ENCODE measurements at regions not wholly inside any gene's neighbourhood (a gene's known extent, or its start where the extent isn't known, plus 50 kb on each side); places are given as distances from the start of the nearest gene placed in this dataset.

DNA sequence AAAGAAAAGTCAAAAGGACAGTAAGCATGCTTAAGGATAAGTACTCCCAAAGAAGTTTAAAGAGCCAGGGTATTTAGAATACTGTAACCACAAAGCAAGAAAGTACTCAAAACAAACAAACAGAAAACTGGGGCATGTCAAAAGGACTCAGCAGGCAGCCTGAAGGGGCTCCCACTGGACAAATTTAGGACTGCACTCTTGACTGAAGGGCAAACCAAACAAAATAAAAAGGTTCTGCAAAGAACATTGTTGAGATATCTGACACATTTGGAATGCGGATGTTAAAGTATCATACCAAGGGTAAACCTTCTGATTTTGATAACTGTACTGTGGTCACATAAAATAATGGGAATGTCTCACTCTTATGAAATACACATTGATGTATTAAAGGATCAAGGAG is 157.4 kb downstream of the TNFSF13B start:
- ChIA-PET POLR2A (no interaction called here), CTCF (no interaction called here)
- no peak for TF ChIP-seq CTBP1 (IDR thresholded peaks at IDR 0.05; ENCODE audit: borderline replicate concordance)
- TF ChIP-seq SP1 (IDR thresholded peaks at IDR 0.05) = no peak
- no peak for TF ChIP-seq LEF1 (IDR thresholded peaks at IDR 0.05; ENCODE audit: borderline replicate concordance)
- TF ChIP-seq TARDBP (IDR thresholded peaks at IDR 0.05) = no peak
- TF ChIP-seq FOXM1 (IDR thresholded peaks at IDR 0.05; ENCODE audit: borderline replicate concordance) = no peak
- TF ChIP-seq NFRKB (IDR thresholded peaks at IDR 0.05) = no peak
- TF ChIP-seq FOXA1 (IDR thresholded peaks at IDR 0.05) = no peak
- no peak for TF ChIP-seq ELF4 (IDR thresholded peaks at IDR 0.05)
- TF ChIP-seq L3MBTL2 (conservative IDR thresholded peaks at IDR 0.05) = no peak
- no peak for TF ChIP-seq FOXK2 (IDR thresholded peaks at IDR 0.05)
- no peak for TF ChIP-seq HDGF (IDR thresholded peaks at IDR 0.05; ENCODE audit: borderline replicate concordance)
- no peak for DNase-seq (ENCODE audit: extremely low spot score)

DNA sequence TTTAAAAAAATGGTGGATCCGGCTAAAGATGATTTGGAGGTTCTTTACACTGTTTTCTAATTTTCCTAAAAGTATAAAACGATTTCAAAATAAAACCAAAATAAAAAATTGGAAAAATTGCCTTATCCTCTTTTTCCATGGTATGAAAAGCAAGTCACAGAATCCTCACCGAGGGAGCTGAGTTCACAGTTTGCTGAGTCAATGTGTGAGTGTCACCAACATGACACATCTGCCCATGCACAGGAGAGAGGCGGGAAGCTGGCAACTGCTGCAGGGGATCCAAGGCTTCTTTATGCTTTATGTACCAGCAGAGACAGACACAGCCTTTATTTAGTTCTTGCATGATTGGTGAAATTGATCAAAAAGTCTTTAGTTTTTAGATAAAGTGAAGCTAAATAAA is 157.8 kb downstream of the TNFSF13B start:
- ChIA-PET POLR2A (no interaction called here), CTCF (no interaction called here)
- DNase-seq (ENCODE audit: extremely low spot score) = no peak
- no peak for TF ChIP-seq ELF4 (IDR thresholded peaks at IDR 0.05)
- no peak for TF ChIP-seq BHLHE40 (IDR thresholded peaks at IDR 0.05; ENCODE audit: borderline replicate concordance)
- no peak for TF ChIP-seq SP1 (IDR thresholded peaks at IDR 0.05)
- TF ChIP-seq LEF1 (IDR thresholded peaks at IDR 0.05; ENCODE audit: borderline replicate concordance) = no peak
- no peak for TF ChIP-seq L3MBTL2 (conservative IDR thresholded peaks at IDR 0.05)
- no peak for TF ChIP-seq FOXK2 (IDR thresholded peaks at IDR 0.05)
- TF ChIP-seq CTBP1 (IDR thresholded peaks at IDR 0.05; ENCODE audit: borderline replicate concordance) = no peak
- no peak for TF ChIP-seq TARDBP (IDR thresholded peaks at IDR 0.05)
- TF ChIP-seq NFRKB (IDR thresholded peaks at IDR 0.05) = no peak
- no peak for TF ChIP-seq SUZ12 (IDR thresholded peaks at IDR 0.05)
- no peak for TF ChIP-seq ZNF384 (IDR thresholded peaks at IDR 0.05)
- TF ChIP-seq, protein P1, sequence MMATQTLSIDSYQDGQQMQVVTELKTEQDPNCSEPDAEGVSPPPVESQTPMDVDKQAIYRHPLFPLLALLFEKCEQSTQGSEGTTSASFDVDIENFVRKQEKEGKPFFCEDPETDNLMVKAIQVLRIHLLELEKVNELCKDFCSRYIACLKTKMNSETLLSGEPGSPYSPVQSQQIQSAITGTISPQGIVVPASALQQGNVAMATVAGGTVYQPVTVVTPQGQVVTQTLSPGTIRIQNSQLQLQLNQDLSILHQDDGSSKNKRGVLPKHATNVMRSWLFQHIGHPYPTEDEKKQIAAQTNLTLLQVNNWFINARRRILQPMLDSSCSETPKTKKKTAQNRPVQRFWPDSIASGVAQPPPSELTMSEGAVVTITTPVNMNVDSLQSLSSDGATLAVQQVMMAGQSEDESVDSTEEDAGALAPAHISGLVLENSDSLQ (IDR thresholded peaks at IDR 0.05) = no peak
- TF ChIP-seq FOXM1 (IDR thresholded peaks at IDR 0.05; ENCODE audit: borderline replicate concordance) = no peak
- no peak for TF ChIP-seq ARNT (IDR thresholded peaks at IDR 0.05)
- TF ChIP-seq FOXA1 (IDR thresholded peaks at IDR 0.05) = no peak
- TF ChIP-seq HDGF (IDR thresholded peaks at IDR 0.05; ENCODE audit: borderline replicate concordance) = no peak

DNA sequence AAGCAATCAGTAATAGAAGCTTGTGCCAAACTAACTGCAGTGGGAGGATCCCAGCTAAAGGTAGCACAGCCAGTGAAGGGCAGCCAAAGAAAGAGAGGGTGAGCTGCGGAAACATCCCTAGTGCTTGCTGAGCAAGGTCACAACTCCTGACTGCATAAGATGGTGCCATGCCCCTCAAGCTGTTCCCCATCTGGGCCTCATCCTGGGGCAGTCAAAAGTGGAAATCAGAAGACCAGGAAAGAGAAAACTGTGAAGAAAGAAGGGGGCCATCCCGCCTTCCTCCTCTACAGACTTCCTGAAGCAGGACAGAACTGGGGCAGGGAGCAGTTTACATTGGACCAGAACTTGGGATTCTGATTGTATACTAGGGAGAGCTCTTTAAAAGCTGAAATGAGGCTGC is 159.2 kb downstream of the TNFSF13B start:
- no peak for TF ChIP-seq SUZ12 (IDR thresholded peaks at IDR 0.05)
- TF ChIP-seq, protein P1 (IDR thresholded peaks at IDR 0.05) = no peak
- TF ChIP-seq CTBP1 (IDR thresholded peaks at IDR 0.05; ENCODE audit: borderline replicate concordance) = no peak
- no peak for TF ChIP-seq L3MBTL2 (conservative IDR thresholded peaks at IDR 0.05)
- TF ChIP-seq TARDBP (IDR thresholded peaks at IDR 0.05) = no peak
- TF ChIP-seq SP1 (IDR thresholded peaks at IDR 0.05) = no peak
- no peak for TF ChIP-seq FOXA1 (IDR thresholded peaks at IDR 0.05)
- no peak for TF ChIP-seq ZNF384 (IDR thresholded peaks at IDR 0.05)
- TF ChIP-seq HDGF (IDR thresholded peaks at IDR 0.05; ENCODE audit: borderline replicate concordance) = no peak
- no peak for TF ChIP-seq ARNT (IDR thresholded peaks at IDR 0.05)
- TF ChIP-seq NFRKB (IDR thresholded peaks at IDR 0.05) = no peak
- no peak for TF ChIP-seq FOXK2 (IDR thresholded peaks at IDR 0.05)
- no peak for TF ChIP-seq BHLHE40 (IDR thresholded peaks at IDR 0.05; ENCODE audit: borderline replicate concordance)
- no peak for TF ChIP-seq LEF1 (IDR thresholded peaks at IDR 0.05; ENCODE audit: borderline replicate concordance)
- no peak for TF ChIP-seq ELF4 (IDR thresholded peaks at IDR 0.05)
- no peak for TF ChIP-seq FOXM1 (IDR thresholded peaks at IDR 0.05; ENCODE audit: borderline replicate concordance)
- no peak for DNase-seq (ENCODE audit: extremely low spot score)
- CTCF ChIA-PET = no interaction called here
- POLR2A ChIA-PET = no interaction called here

DNA sequence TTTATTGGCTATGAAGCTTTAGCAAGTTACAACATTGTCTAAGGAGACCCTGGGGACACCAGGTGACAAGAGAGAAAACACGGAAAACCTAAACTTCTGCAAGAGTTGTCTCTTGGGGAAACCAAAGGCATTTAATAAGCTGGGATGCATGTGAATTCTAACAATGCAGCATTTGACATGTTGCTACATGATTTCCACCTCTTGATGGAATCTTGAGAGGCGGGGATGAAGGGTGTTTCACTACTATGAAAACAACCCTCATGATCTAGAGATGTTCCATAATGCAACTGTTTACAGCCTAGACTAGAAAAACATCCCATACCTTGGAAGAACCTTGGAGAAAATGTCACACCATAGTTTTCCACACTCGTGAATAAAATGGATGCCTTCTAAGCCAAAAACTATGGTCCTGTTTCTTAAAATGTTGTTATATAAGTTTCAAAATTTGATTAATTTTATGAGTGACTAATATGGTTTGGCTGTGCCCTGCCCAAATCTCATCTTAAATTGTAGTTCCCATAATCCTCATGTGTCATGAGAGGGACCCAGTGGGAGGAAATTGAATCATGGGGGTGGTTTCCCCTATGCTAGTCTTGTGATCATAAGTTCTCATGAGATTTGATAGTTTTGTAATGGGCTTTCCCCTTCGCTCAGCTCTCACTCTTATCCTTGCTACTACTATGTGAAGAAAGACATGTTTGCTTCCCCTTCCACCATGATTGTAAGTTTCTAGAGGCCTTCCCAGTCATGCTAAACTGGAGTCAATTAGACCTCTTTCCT is 164.6 kb downstream of the TNFSF13B start:
- no peak for DNase-seq (ENCODE audit: extremely low spot score)
- POLR2A ChIA-PET = no interaction called here
- CTCF ChIA-PET = no interaction called here
- TF ChIP-seq NFRKB (IDR thresholded peaks at IDR 0.05) = no peak
- TF ChIP-seq, protein P1 (IDR thresholded peaks at IDR 0.05) = no peak
- no peak for TF ChIP-seq ELF4 (IDR thresholded peaks at IDR 0.05)
- no peak for TF ChIP-seq ZNF384 (IDR thresholded peaks at IDR 0.05)
- TF ChIP-seq SUZ12 (IDR thresholded peaks at IDR 0.05) = no peak
- no peak for TF ChIP-seq FOXM1 (IDR thresholded peaks at IDR 0.05; ENCODE audit: borderline replicate concordance)
- no peak for TF ChIP-seq FOXA1 (IDR thresholded peaks at IDR 0.05)
- no peak for TF ChIP-seq CTBP1 (IDR thresholded peaks at IDR 0.05; ENCODE audit: borderline replicate concordance)
- TF ChIP-seq ARNT (IDR thresholded peaks at IDR 0.05) = no peak
- no peak for TF ChIP-seq FOXK2 (IDR thresholded peaks at IDR 0.05)
- no peak for TF ChIP-seq BHLHE40 (IDR thresholded peaks at IDR 0.05; ENCODE audit: borderline replicate concordance)
- no peak for TF ChIP-seq TARDBP (IDR thresholded peaks at IDR 0.05)
- no peak for TF ChIP-seq LEF1 (IDR thresholded peaks at IDR 0.05; ENCODE audit: borderline replicate concordance)
- TF ChIP-seq L3MBTL2 (conservative IDR thresholded peaks at IDR 0.05) = no peak
- TF ChIP-seq SP1 (IDR thresholded peaks at IDR 0.05) = no peak
- TF ChIP-seq HDGF (IDR thresholded peaks at IDR 0.05; ENCODE audit: borderline replicate concordance) = no peak

DNA sequence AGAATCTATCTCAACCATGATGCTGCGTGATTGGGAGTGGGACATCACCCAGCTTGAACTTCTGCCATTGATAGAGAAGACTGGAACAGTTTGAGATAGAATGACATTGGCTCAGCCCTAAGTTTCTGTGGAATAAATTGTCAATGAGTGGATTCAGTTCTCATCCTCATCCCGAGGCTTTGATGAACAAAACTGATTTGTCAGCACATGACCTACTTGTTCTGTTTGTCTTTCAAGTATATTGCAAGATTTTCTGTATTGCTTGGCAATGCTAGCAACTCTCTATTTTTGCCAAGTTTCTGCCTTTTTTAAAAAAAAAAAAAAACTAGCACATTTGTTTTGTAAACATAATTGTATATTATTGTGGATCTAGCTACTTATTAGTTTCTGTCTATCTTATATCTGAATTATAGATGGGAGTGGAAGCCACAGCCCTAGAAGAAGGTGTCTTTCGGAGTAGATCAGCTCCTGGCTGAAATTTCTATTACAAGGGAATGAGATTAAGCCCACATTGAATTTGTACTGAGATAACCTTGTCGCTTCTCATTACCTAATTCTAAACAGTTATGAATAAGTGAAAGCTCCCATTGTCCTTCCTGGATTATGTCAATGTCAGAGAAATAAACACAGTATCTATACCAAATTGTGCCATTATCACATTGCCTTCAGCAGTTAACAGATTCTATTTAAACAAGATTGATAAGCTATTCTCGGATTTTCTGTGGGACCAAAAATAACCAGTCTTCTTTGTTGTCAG is 166.1 kb downstream of the TNFSF13B start:
- ChIA-PET CTCF (no interaction called here), POLR2A (no interaction called here)
- no peak for DNase-seq (ENCODE audit: extremely low spot score)
- TF ChIP-seq BHLHE40 (IDR thresholded peaks at IDR 0.05; ENCODE audit: borderline replicate concordance) (no peak), LEF1 (IDR thresholded peaks at IDR 0.05; ENCODE audit: borderline replicate concordance) (no peak), FOXA1 (IDR thresholded peaks at IDR 0.05) (no peak), ARNT (IDR thresholded peaks at IDR 0.05) (no peak), ZNF384 (IDR thresholded peaks at IDR 0.05) (no peak), ELF4 (IDR thresholded peaks at IDR 0.05) (no peak), FOXM1 (IDR thresholded peaks at IDR 0.05; ENCODE audit: borderline replicate concordance) (no peak), HDGF (IDR thresholded peaks at IDR 0.05; ENCODE audit: borderline replicate concordance) (no peak), SUZ12 (IDR thresholded peaks at IDR 0.05) (no peak), L3MBTL2 (conservative IDR thresholded peaks at IDR 0.05) (no peak), TARDBP (IDR thresholded peaks at IDR 0.05) (no peak), NFRKB (IDR thresholded peaks at IDR 0.05) (no peak)
- TF ChIP-seq, protein P1 (IDR thresholded peaks at IDR 0.05) = no peak
